HL-60 (cell line): ENCODE measurements at regions not wholly inside any gene's neighbourhood (a gene's known extent, or its start where the extent isn't known, plus 50 kb on each side); places are given as distances from the start of the nearest gene placed in this dataset.

Source experiments
- POLR2AphosphoS5 ChIP-seq: IDR thresholded peaks from 2 replicates; pipeline ENCODE4 v1.6.1; 2012; ENCODE audit warnings: low read depth
- REST ChIP-seq: IDR thresholded peaks from 2 replicates; pipeline ENCODE4 v1.6.1; 2012; ENCODE audit warnings: low read depth; ENCODE audit not compliant: insufficient replicate concordance
- SPI1 ChIP-seq: IDR thresholded peaks from 2 replicates; pipeline ENCODE4 v1.6.1; 2012; ENCODE audit warnings: low read depth, mild to moderate bottlenecking, borderline replicate concordance
- TF ChIP-seq, protein P1 (sequence below): IDR thresholded peaks from one replicate; pipeline ENCODE4 v1.5.1; 2011; ENCODE audit warnings: low read length, control low read depth, inconsistent platforms; ENCODE audit not compliant: insufficient read depth

DNA sequence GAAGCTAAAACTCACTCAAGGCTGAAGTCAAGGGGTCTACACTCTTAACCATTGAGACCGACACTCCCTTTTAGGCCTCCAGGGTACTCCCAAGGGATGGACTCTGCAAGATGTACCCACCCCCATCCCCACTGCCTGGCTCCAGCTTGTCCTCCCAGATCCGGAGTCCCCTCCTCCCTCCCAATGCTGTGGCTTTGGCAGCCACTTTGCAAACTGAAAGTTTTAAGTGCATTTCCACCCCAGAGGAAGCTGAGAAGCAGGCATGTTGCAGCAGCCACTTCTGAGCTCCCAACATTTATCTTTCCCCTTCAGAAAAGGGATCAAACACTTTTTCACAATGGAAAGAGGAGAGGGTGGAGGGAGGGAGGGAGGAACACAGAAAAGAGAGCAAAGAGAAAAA lies 115.2 kb downstream of the COPRS start:
- TF ChIP-seq, protein P1, sequence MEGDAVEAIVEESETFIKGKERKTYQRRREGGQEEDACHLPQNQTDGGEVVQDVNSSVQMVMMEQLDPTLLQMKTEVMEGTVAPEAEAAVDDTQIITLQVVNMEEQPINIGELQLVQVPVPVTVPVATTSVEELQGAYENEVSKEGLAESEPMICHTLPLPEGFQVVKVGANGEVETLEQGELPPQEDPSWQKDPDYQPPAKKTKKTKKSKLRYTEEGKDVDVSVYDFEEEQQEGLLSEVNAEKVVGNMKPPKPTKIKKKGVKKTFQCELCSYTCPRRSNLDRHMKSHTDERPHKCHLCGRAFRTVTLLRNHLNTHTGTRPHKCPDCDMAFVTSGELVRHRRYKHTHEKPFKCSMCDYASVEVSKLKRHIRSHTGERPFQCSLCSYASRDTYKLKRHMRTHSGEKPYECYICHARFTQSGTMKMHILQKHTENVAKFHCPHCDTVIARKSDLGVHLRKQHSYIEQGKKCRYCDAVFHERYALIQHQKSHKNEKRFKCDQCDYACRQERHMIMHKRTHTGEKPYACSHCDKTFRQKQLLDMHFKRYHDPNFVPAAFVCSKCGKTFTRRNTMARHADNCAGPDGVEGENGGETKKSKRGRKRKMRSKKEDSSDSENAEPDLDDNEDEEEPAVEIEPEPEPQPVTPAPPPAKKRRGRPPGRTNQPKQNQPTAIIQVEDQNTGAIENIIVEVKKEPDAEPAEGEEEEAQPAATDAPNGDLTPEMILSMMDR, result no peak
- TF ChIP-seq REST, result no peak
- no peak for TF ChIP-seq POLR2AphosphoS5
- no peak for TF ChIP-seq SPI1
